GM23338 (cell line): ENCODE measurements at regions not wholly inside any gene's neighbourhood (a gene's known extent, or its start where the extent isn't known, plus 50 kb on each side); places are given as distances from the start of the nearest gene placed in this dataset.

ENCODE experiments used
- CREB1 ChIP-seq: fragments of 250-450 bp; sonication (Bioruptor Pico); IDR thresholded peaks from 2 replicates; pipeline ENCODE4 v1.5.0; 2020; ENCODE audit warnings: low read depth, mild to moderate bottlenecking, moderate library complexity
- CTCF ChIP-seq, 2 experiments: fragments of 200-600 bp in 1 of 2; sonication (generic) in 1 of 2; conservative IDR thresholded peaks; 2 replicates each; pipeline versions ENCODE4 v1.5.1 to v1.6.1; 2016 to 2017; ENCODE audit warnings: antibody characterized with exemption in 2 of 2, low read depth in 2 of 2, mild to moderate bottlenecking in 2 of 2, moderate library complexity in 1 of 2
- EZH2 ChIP-seq: fragments of 200-600 bp; sonication (generic); IDR thresholded peaks from one replicate; pipeline ENCODE4 v1.8.0; 2017; ENCODE audit warnings: antibody characterized with exemption, mild to moderate bottlenecking, low read depth; ENCODE audit not compliant: unreplicated experiment
- EZH2phosphoT487 ChIP-seq: fragments of 200-600 bp; sonication (generic); IDR thresholded peaks from one replicate; pipeline ENCODE4 v1.8.1; 2018; ENCODE audit warnings: antibody characterized with exemption; ENCODE audit not compliant: unreplicated experiment
- JUNB ChIP-seq: IDR thresholded peaks from one replicate; pipeline ENCODE4 v1.6.1; 2016; ENCODE audit warnings: antibody characterized with exemption; ENCODE audit not compliant: unreplicated experiment
- NANOG ChIP-seq: IDR thresholded peaks from 2 replicates; pipeline ENCODE4 v1.6.1; 2016; ENCODE audit warnings: antibody characterized with exemption, borderline replicate concordance
- POLR2AphosphoS5 ChIP-seq: IDR thresholded peaks from 2 replicates; pipeline ENCODE4 v1.6.1; 2016; ENCODE audit warnings: antibody characterized with exemption, low read depth
- ZNF114 ChIP-seq: fragments of 250-450 bp; sonication (Bioruptor Pico); IDR thresholded peaks from 2 replicates; pipeline ENCODE4 v1.5.0; 2020; ENCODE audit warnings: mild to moderate bottlenecking, moderate library complexity
- ZNF331 ChIP-seq: fragments of 250-450 bp; sonication (Bioruptor Pico); IDR thresholded peaks from 2 replicates; pipeline ENCODE4 v1.5.0; 2020; ENCODE audit warnings: low read depth, mild to moderate bottlenecking, moderate library complexity
- TF ChIP-seq, protein P1 (sequence below): IDR thresholded peaks from one replicate; pipeline ENCODE4 v1.6.1; 2018; ENCODE audit warnings: antibody characterized with exemption; ENCODE audit not compliant: unreplicated experiment
- TF ChIP-seq, protein P2 (sequence below): fragments of 250-450 bp; sonication (Bioruptor Pico); IDR thresholded peaks from 2 replicates; pipeline ENCODE4 v1.5.0; 2020; ENCODE audit warnings: mild to moderate bottlenecking, moderate library complexity

DNA sequence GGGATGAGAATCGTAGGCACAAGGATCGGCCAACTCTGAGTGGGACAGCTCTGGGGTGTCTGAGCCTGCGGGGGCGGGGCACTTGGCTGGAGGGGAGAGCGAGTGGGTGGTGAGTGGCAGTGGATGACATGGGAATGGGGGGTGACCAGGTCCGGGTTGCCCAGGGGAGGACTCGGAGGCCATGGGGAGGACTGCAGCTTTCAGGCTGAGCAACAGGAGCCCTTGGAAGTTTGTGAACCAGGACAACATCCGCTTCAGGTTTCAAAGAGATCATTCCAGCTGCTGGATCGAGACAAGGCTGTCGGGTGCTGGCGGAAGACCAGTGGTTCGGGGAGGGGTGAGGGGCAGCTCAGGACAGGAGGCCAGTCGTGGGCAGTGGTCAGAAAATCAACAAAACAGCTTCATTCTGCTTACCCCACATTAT lies 124.4 kb upstream of the IRF2BP2 start:
- TF ChIP-seq CTCF (conservative IDR thresholded peaks at IDR 0.05; ENCODE audit: low read depth in 2 of 2), result no peak
- TF ChIP-seq EZH2, result no peak
- TF ChIP-seq EZH2phosphoT487, result no peak
- TF ChIP-seq POLR2AphosphoS5, result no peak
- no peak for TF ChIP-seq CREB1 (CRISPR knock-in tag)
- TF ChIP-seq, protein P1, sequence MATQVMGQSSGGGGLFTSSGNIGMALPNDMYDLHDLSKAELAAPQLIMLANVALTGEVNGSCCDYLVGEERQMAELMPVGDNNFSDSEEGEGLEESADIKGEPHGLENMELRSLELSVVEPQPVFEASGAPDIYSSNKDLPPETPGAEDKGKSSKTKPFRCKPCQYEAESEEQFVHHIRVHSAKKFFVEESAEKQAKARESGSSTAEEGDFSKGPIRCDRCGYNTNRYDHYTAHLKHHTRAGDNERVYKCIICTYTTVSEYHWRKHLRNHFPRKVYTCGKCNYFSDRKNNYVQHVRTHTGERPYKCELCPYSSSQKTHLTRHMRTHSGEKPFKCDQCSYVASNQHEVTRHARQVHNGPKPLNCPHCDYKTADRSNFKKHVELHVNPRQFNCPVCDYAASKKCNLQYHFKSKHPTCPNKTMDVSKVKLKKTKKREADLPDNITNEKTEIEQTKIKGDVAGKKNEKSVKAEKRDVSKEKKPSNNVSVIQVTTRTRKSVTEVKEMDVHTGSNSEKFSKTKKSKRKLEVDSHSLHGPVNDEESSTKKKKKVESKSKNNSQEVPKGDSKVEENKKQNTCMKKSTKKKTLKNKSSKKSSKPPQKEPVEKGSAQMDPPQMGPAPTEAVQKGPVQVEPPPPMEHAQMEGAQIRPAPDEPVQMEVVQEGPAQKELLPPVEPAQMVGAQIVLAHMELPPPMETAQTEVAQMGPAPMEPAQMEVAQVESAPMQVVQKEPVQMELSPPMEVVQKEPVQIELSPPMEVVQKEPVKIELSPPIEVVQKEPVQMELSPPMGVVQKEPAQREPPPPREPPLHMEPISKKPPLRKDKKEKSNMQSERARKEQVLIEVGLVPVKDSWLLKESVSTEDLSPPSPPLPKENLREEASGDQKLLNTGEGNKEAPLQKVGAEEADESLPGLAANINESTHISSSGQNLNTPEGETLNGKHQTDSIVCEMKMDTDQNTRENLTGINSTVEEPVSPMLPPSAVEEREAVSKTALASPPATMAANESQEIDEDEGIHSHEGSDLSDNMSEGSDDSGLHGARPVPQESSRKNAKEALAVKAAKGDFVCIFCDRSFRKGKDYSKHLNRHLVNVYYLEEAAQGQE, result no peak
- TF ChIP-seq, protein P2, sequence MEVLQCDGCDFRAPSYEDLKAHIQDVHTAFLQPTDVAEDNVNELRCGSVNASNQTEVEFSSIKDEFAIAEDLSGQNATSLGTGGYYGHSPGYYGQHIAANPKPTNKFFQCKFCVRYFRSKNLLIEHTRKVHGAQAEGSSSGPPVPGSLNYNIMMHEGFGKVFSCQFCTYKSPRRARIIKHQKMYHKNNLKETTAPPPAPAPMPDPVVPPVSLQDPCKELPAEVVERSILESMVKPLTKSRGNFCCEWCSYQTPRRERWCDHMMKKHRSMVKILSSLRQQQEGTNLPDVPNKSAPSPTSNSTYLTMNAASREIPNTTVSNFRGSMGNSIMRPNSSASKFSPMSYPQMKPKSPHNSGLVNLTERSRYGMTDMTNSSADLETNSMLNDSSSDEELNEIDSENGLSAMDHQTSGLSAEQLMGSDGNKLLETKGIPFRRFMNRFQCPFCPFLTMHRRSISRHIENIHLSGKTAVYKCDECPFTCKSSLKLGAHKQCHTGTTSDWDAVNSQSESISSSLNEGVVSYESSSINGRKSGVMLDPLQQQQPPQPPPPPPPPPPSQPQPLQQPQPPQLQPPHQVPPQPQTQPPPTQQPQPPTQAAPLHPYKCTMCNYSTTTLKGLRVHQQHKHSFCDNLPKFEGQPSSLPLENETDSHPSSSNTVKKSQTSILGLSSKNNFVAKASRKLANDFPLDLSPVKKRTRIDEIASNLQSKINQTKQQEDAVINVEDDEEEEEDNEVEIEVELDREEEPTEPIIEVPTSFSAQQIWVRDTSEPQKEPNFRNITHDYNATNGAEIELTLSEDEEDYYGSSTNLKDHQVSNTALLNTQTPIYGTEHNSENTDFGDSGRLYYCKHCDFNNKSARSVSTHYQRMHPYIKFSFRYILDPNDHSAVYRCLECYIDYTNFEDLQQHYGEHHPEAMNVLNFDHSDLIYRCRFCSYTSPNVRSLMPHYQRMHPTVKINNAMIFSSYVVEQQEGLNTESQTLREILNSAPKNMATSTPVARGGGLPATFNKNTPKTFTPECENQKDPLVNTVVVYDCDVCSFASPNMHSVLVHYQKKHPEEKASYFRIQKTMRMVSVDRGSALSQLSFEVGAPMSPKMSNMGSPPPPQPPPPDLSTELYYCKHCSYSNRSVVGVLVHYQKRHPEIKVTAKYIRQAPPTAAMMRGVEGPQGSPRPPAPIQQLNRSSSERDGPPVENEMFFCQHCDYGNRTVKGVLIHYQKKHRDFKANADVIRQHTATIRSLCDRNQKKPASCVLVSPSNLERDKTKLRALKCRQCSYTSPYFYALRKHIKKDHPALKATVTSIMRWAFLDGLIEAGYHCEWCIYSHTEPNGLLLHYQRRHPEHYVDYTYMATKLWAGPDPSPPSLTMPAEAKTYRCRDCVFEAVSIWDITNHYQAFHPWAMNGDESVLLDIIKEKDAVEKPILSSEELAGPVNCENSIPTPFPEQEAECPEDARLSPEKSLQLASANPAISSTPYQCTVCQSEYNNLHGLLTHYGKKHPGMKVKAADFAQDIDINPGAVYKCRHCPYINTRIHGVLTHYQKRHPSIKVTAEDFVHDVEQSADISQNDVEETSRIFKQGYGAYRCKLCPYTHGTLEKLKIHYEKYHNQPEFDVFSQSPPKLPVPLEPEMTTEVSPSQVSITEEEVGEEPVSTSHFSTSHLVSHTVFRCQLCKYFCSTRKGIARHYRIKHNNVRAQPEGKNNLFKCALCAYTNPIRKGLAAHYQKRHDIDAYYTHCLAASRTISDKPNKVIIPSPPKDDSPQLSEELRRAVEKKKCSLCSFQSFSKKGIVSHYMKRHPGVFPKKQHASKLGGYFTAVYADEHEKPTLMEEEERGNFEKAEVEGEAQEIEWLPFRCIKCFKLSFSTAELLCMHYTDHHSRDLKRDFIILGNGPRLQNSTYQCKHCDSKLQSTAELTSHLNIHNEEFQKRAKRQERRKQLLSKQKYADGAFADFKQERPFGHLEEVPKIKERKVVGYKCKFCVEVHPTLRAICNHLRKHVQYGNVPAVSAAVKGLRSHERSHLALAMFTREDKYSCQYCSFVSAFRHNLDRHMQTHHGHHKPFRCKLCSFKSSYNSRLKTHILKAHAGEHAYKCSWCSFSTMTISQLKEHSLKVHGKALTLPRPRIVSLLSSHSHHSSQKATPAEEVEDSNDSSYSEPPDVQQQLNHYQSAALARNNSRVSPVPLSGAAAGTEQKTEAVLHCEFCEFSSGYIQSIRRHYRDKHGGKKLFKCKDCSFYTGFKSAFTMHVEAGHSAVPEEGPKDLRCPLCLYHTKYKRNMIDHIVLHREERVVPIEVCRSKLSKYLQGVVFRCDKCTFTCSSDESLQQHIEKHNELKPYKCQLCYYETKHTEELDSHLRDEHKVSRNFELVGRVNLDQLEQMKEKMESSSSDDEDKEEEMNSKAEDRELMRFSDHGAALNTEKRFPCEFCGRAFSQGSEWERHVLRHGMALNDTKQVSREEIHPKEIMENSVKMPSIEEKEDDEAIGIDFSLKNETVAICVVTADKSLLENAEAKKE (CRISPR knock-in tag), result no peak
- no peak for TF ChIP-seq JUNB
- no peak for TF ChIP-seq NANOG
- no peak for TF ChIP-seq ZNF331 (CRISPR knock-in tag)
- TF ChIP-seq ZNF114 (CRISPR knock-in tag), result no peak
